ENCODE measurements at regions not wholly inside any gene's neighbourhood (a gene's known extent, or its start where the extent isn't known, plus 50 kb on each side); places are given as distances from the start of the nearest gene placed in this dataset.

- no peak for DNase-seq (ENCODE audit: low read depth)
- no peak overlapping the region for H3K4me3 ChIP-seq (ENCODE audit: control insufficient read depth, low read depth, low read length)
- no peak for TF ChIP-seq CTCF (IDR thresholded peaks at IDR 0.05; ENCODE audit: control insufficient read depth, insufficient read depth, low read depth, low read length, missing control alignments)
These were observed 282.1 kb upstream of the TMEM161B start for GRCh38 chr5:88550736-88551135.

- no peak overlapping the region for H3K4me3 ChIP-seq (ENCODE audit: control insufficient read depth, low read depth, low read length)
- DNase-seq (ENCODE audit: low read depth): no peak
- TF ChIP-seq CTCF (IDR thresholded peaks at IDR 0.05; ENCODE audit: control insufficient read depth, insufficient read depth, low read depth, low read length, missing control alignments): no peak
These were observed 279.6 kb upstream of the TMEM161B start for GRCh38 chr5:88548136-88548805.

GRCh38 chr5:88545338-88545737, 276.7 kb upstream of the TMEM161B start:
- no peak for DNase-seq (ENCODE audit: low read depth)
- no peak for TF ChIP-seq CTCF (IDR thresholded peaks at IDR 0.05; ENCODE audit: control insufficient read depth, insufficient read depth, low read depth, low read length, missing control alignments)
- H3K4me3 ChIP-seq (ENCODE audit: control insufficient read depth, low read depth, low read length): no peak overlapping the region

- DNase-seq (ENCODE audit: low read depth): no peak
- TF ChIP-seq CTCF (IDR thresholded peaks at IDR 0.05; ENCODE audit: control insufficient read depth, insufficient read depth, low read depth, low read length, missing control alignments): no peak
- H3K4me3 ChIP-seq (ENCODE audit: control insufficient read depth, low read depth, low read length): no peak overlapping the region
These were observed 276.0 kb upstream of the TMEM161B start for GRCh38 chr5:88544671-88545070.

- no peak for DNase-seq (ENCODE audit: low read depth)
- no peak overlapping the region for H3K4me3 ChIP-seq (ENCODE audit: control insufficient read depth, low read depth, low read length)
- no peak for TF ChIP-seq CTCF (IDR thresholded peaks at IDR 0.05; ENCODE audit: control insufficient read depth, insufficient read depth, low read depth, low read length, missing control alignments)
These were observed 275.5 kb upstream of the TMEM161B start for GRCh38 chr5:88544136-88544645.

- no peak for TF ChIP-seq CTCF (IDR thresholded peaks at IDR 0.05; ENCODE audit: control insufficient read depth, insufficient read depth, low read depth, low read length, missing control alignments)
- no peak overlapping the region for H3K4me3 ChIP-seq (ENCODE audit: control insufficient read depth, low read depth, low read length)
- DNase-seq (ENCODE audit: low read depth): no peak
These were observed 274.1 kb upstream of the TMEM161B start for GRCh38 chr5:88542786-88543185.

Data from AG09309 (cell line).